Astrocyte (in vitro differentiated cells and primary cell): ENCODE measurements at regions not wholly inside any gene's neighbourhood (a gene's known extent, or its start where the extent isn't known, plus 50 kb on each side); places are given as distances from the start of the nearest gene placed in this dataset.

Experiments
- EZH2 ChIP-seq: IDR thresholded peaks from 2 replicates; pipeline ENCODE4 v1.6.1; 2012; ENCODE audit warnings: mild to moderate bottlenecking, low read length, inconsistent platforms; ENCODE audit not compliant: insufficient read depth
- TF ChIP-seq, protein P1 (sequence below): IDR thresholded peaks from 2 replicates; pipeline ENCODE4 v1.5.1; 2011; ENCODE audit warnings: low read depth, mild to moderate bottlenecking, inconsistent platforms, low read length, moderate library complexity; ENCODE audit not compliant: insufficient read depth

DNA sequence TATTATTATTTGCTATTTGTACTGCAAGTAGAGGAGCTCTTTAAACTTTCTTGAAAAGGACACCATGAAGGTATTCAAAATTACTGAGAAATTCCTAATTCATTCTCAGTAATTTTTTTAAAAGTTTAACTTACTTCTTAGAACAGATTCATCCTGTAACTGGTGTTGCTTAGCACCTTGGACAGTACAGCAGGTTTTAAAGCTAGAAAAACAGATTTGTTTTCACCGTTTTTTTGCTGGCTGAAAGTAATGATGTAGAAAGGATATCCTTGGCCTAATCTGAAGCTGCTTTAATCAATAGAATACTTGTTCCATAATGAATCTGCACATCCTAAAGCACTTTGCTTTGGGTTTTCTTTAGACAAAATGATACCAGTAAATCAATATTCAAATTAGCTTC, 142.5 kb upstream of the TRAM1L1 start:
- TF ChIP-seq, protein P1, sequence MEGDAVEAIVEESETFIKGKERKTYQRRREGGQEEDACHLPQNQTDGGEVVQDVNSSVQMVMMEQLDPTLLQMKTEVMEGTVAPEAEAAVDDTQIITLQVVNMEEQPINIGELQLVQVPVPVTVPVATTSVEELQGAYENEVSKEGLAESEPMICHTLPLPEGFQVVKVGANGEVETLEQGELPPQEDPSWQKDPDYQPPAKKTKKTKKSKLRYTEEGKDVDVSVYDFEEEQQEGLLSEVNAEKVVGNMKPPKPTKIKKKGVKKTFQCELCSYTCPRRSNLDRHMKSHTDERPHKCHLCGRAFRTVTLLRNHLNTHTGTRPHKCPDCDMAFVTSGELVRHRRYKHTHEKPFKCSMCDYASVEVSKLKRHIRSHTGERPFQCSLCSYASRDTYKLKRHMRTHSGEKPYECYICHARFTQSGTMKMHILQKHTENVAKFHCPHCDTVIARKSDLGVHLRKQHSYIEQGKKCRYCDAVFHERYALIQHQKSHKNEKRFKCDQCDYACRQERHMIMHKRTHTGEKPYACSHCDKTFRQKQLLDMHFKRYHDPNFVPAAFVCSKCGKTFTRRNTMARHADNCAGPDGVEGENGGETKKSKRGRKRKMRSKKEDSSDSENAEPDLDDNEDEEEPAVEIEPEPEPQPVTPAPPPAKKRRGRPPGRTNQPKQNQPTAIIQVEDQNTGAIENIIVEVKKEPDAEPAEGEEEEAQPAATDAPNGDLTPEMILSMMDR: no peak
- no peak for TF ChIP-seq EZH2
